ENCODE measurements at regions not wholly inside any gene's neighbourhood (a gene's known extent, or its start where the extent isn't known, plus 50 kb on each side); places are given as distances from the start of the nearest gene placed in this dataset.

DNA sequence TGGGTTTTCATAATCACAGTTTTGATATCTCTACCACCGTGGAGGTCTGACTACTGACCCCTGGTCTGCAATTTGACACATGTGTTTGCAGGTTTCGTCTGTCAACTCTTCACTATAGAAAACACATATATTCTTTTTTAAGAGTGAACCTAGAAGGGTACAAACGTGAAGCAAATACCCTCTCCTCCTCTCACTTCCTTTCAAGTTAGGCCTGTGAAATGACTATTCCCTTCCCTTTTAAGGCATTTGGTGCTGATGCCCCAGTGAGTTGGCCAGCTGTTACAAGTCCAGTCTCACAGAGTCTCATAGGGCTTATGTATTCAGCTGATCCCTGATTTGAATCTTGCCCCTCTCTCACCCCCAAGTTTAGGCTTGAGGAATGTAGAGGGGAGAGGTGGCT is 742.0 kb upstream of the IGFBP3 start:
- TF ChIP-seq, protein P1, sequence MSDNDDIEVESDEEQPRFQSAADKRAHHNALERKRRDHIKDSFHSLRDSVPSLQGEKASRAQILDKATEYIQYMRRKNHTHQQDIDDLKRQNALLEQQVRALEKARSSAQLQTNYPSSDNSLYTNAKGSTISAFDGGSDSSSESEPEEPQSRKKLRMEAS (IDR thresholded peaks at IDR 0.05), result no peak
- TF ChIP-seq HNF4G (IDR thresholded peaks at IDR 0.05) (no peak), HNF4A (conservative IDR thresholded peaks at IDR 0.05) (no peak), NR2F2 (IDR thresholded peaks at IDR 0.05) (no peak), TAF1 (conservative IDR thresholded peaks at IDR 0.05) (no peak), FOXA2 (IDR thresholded peaks at IDR 0.05) (no peak), GABPA (IDR thresholded peaks at IDR 0.05 in 1 of 2, conservative IDR thresholded peaks at IDR 0.05 in 1 of 2) (no peak), RXRA (IDR thresholded peaks at IDR 0.05) (no peak), RAD21 (IDR thresholded peaks at IDR 0.05) (no peak), YY1 (IDR thresholded peaks at IDR 0.05) (no peak), EGR1 (IDR thresholded peaks at IDR 0.05; ENCODE audit: low read depth in 2 of 2) (no peak), SP1 (IDR thresholded peaks at IDR 0.05) (no peak), FOXA1 (IDR thresholded peaks at IDR 0.05) (no peak), JUND (IDR thresholded peaks at IDR 0.05) (no peak)
- TF ChIP-seq, protein P2, sequence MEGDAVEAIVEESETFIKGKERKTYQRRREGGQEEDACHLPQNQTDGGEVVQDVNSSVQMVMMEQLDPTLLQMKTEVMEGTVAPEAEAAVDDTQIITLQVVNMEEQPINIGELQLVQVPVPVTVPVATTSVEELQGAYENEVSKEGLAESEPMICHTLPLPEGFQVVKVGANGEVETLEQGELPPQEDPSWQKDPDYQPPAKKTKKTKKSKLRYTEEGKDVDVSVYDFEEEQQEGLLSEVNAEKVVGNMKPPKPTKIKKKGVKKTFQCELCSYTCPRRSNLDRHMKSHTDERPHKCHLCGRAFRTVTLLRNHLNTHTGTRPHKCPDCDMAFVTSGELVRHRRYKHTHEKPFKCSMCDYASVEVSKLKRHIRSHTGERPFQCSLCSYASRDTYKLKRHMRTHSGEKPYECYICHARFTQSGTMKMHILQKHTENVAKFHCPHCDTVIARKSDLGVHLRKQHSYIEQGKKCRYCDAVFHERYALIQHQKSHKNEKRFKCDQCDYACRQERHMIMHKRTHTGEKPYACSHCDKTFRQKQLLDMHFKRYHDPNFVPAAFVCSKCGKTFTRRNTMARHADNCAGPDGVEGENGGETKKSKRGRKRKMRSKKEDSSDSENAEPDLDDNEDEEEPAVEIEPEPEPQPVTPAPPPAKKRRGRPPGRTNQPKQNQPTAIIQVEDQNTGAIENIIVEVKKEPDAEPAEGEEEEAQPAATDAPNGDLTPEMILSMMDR (IDR thresholded peaks at IDR 0.05; ENCODE audit: low read depth, low read length, missing input control), result no peak
- TF ChIP-seq, protein P3, sequence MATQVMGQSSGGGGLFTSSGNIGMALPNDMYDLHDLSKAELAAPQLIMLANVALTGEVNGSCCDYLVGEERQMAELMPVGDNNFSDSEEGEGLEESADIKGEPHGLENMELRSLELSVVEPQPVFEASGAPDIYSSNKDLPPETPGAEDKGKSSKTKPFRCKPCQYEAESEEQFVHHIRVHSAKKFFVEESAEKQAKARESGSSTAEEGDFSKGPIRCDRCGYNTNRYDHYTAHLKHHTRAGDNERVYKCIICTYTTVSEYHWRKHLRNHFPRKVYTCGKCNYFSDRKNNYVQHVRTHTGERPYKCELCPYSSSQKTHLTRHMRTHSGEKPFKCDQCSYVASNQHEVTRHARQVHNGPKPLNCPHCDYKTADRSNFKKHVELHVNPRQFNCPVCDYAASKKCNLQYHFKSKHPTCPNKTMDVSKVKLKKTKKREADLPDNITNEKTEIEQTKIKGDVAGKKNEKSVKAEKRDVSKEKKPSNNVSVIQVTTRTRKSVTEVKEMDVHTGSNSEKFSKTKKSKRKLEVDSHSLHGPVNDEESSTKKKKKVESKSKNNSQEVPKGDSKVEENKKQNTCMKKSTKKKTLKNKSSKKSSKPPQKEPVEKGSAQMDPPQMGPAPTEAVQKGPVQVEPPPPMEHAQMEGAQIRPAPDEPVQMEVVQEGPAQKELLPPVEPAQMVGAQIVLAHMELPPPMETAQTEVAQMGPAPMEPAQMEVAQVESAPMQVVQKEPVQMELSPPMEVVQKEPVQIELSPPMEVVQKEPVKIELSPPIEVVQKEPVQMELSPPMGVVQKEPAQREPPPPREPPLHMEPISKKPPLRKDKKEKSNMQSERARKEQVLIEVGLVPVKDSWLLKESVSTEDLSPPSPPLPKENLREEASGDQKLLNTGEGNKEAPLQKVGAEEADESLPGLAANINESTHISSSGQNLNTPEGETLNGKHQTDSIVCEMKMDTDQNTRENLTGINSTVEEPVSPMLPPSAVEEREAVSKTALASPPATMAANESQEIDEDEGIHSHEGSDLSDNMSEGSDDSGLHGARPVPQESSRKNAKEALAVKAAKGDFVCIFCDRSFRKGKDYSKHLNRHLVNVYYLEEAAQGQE (IDR thresholded peaks at IDR 0.05), result no peak
- TF ChIP-seq, protein P4, sequence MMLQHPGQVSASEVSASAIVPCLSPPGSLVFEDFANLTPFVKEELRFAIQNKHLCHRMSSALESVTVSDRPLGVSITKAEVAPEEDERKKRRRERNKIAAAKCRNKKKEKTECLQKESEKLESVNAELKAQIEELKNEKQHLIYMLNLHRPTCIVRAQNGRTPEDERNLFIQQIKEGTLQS (IDR thresholded peaks at IDR 0.05), result no peak
- TF ChIP-seq, protein P5, sequence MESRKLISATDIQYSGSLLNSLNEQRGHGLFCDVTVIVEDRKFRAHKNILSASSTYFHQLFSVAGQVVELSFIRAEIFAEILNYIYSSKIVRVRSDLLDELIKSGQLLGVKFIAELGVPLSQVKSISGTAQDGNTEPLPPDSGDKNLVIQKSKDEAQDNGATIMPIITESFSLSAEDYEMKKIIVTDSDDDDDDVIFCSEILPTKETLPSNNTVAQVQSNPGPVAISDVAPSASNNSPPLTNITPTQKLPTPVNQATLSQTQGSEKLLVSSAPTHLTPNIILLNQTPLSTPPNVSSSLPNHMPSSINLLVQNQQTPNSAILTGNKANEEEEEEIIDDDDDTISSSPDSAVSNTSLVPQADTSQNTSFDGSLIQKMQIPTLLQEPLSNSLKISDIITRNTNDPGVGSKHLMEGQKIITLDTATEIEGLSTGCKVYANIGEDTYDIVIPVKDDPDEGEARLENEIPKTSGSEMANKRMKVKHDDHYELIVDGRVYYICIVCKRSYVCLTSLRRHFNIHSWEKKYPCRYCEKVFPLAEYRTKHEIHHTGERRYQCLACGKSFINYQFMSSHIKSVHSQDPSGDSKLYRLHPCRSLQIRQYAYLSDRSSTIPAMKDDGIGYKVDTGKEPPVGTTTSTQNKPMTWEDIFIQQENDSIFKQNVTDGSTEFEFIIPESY (IDR thresholded peaks at IDR 0.05), result no peak
- Histone ChIP-seq H3K9ac (ENCODE audit: low read depth in 1 of 2, low read length in 2 of 2) (no peak overlapping the region), H3K36me3 (ENCODE audit: control insufficient read depth in 4 of 4, insufficient read depth in 3 of 4, low read depth in 1 of 4, low read length in 3 of 4) (no peaks in the 10 kb centered on the region), H3K4me1 (ENCODE audit: control insufficient read depth in 4 of 4, insufficient read depth in 4 of 4, low read length in 3 of 4) (no peaks in the 10 kb centered on the region), H3K27ac (ENCODE audit: low read depth in 1 of 2, low read length in 2 of 2) (no peak overlapping the region), H3K27me3 (ENCODE audit: control insufficient read depth in 4 of 4, insufficient read depth in 4 of 4, low read length in 3 of 4) (no peaks in the 10 kb centered on the region), H3K9me3 (ENCODE audit: control insufficient read depth in 4 of 4, low read length in 3 of 4) (no peaks in the 10 kb centered on the region), H3K4me3 (ENCODE audit: low read depth in 1 of 3, low read length in 3 of 3) (no peak overlapping the region)
- WGBS, result 60% methylated on average over 3 of the region's 3 CpGs
- DNase-seq (ENCODE audit: low spot score), result no peak

Data from liver (tissue), 8 donors.